ENCODE measurements at regions not wholly inside any gene's neighbourhood (a gene's known extent, or its start where the extent isn't known, plus 50 kb on each side); places are given as distances from the start of the nearest gene placed in this dataset.
"Not testable (repeated sequence)": the region's sequence is repeated elsewhere in the genome, so short reads cannot be mapped to it uniquely, and the experiment has no call there.

DNA sequence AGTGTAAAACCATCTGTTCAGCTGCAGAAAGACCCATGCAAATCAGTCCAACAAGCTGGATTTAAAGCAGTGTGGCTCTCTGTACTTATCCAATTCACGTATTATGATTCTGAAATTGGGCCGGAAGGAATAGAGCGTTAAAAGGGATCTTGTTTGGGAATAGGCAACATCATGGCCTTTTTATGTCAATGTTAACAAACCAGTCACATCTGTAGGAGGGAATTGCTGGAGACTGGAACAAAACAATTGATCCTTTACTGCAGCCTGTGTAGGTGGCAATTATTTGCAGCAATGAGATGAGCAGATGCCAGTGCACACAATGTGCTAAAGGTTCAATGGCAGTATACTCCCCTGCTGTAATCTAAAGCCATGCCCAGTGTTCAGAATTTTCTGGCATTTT lies 887.4 kb upstream of the ROBO1 start:
- no peaks in the 10 kb centered on the region for H3K36me3 ChIP-seq (ENCODE audit: control insufficient read depth, insufficient read depth, low read length)
- H3K27me3 ChIP-seq (ENCODE audit: control insufficient read depth, insufficient read depth, low read length) = no peaks in the 10 kb centered on the region
- TF ChIP-seq CTCF (IDR thresholded peaks at IDR 0.05; ENCODE audit: insufficient read depth, low read length, severe bottlenecking) = no peak
- FAIRE-seq (no peak), DNase-seq (ENCODE audit: low read depth) (no peak)
- H3K4me3 ChIP-seq (ENCODE audit: low read depth, low read length) = no peak overlapping the region

- DNase-seq (ENCODE audit: low read depth) (no peak), FAIRE-seq (no peak)
- H3K4me3 ChIP-seq (ENCODE audit: low read depth, low read length) = no peak overlapping the region
- no peaks in the 10 kb centered on the region for H3K36me3 ChIP-seq (ENCODE audit: control insufficient read depth, insufficient read depth, low read length)
- no peaks in the 10 kb centered on the region for H3K27me3 ChIP-seq (ENCODE audit: control insufficient read depth, insufficient read depth, low read length)
- no peak for TF ChIP-seq CTCF (IDR thresholded peaks at IDR 0.05; ENCODE audit: insufficient read depth, low read length, severe bottlenecking)
These were observed 881.4 kb upstream of the ROBO1 start for GRCh38 chr3:80649170-80649569.

DNA sequence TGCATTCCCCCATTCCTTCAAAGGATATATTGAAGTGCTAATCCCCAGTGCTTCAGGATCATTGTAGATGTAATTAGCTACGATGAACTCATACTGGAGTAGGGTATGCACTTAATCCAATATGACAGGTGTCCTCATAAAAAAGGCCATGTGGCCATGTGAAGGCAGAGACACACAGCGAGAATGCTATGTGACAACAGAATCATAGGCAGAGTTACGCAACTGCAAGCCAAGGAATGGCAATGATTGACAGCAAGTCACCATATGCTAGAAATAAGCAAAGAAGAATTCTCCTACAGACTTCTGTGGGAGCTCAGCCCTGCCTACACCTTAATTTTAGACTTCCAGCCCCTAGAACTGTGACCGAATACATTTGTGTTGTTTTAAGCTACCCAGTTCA lies 875.6 kb upstream of the ROBO1 start:
- no peaks in the 10 kb centered on the region for H3K27me3 ChIP-seq (ENCODE audit: control insufficient read depth, insufficient read depth, low read length)
- FAIRE-seq (no peak), DNase-seq (ENCODE audit: low read depth) (no peak)
- TF ChIP-seq CTCF (IDR thresholded peaks at IDR 0.05; ENCODE audit: insufficient read depth, low read length, severe bottlenecking) = no peak
- no peaks in the 10 kb centered on the region for H3K36me3 ChIP-seq (ENCODE audit: control insufficient read depth, insufficient read depth, low read length)
- no peak overlapping the region for H3K4me3 ChIP-seq (ENCODE audit: low read depth, low read length)

- Histone ChIP-seq H3K4me3 (ENCODE audit: low read depth, low read length) (no peak overlapping the region), H3K27me3 (ENCODE audit: control insufficient read depth, insufficient read depth, low read length) (no peaks in the 10 kb centered on the region), H3K36me3 (ENCODE audit: control insufficient read depth, insufficient read depth, low read length) (no peaks in the 10 kb centered on the region)
- FAIRE-seq = no peak
- TF ChIP-seq CTCF (IDR thresholded peaks at IDR 0.05; ENCODE audit: insufficient read depth, low read length, severe bottlenecking) = no peak
- DNase-seq (ENCODE audit: low read depth) = no peak
These were observed 850.8 kb upstream of the ROBO1 start for GRCh38 chr3:80618295-80619256.

GRCh38 chr3:80612366-80612765 lies 844.6 kb upstream of the ROBO1 start:
- DNase-seq (ENCODE audit: low read depth) (no peak), FAIRE-seq (no peak)
- Histone ChIP-seq H3K36me3 (ENCODE audit: control insufficient read depth, insufficient read depth, low read length) (no peaks in the 10 kb centered on the region), H3K4me3 (ENCODE audit: low read depth, low read length) (no peak overlapping the region), H3K27me3 (ENCODE audit: control insufficient read depth, insufficient read depth, low read length) (no peaks in the 10 kb centered on the region)
- TF ChIP-seq CTCF (IDR thresholded peaks at IDR 0.05; ENCODE audit: insufficient read depth, low read length, severe bottlenecking) = no peak

GRCh38 chr3:80608072-80608471 lies 840.3 kb upstream of the ROBO1 start:
- not testable (repeated sequence) for DNase-seq (ENCODE audit: low read depth); H3K27me3 ChIP-seq (ENCODE audit: control insufficient read depth, insufficient read depth, low read length); FAIRE-seq; H3K4me3 ChIP-seq (ENCODE audit: low read depth, low read length); H3K36me3 ChIP-seq (ENCODE audit: control insufficient read depth, insufficient read depth, low read length)

Data from bronchial epithelial cell (primary cell).